Spleen (tissue), 11 donors: ENCODE measurements at regions not wholly inside any gene's neighbourhood (a gene's known extent, or its start where the extent isn't known, plus 50 kb on each side); places are given as distances from the start of the nearest gene placed in this dataset.

Source experiments
- DNase-seq: peaks from one replicate; pipeline ENCODE4 v3.0.0-alpha.2; 2020
- H3K27ac ChIP-seq, 8 donors: fragments of 200-600 bp; sonication (generic) in 7 of 8; 1 replicate in 4 of 8; 2 replicates in 4 of 8; pipeline versions ENCODE4 v1.5.0 to v1.8.0; 2016 to 2021; ENCODE audit warnings: inconsistent platforms in 4 of 8, mild to moderate bottlenecking in 4 of 8, moderate library complexity in 1 of 8
- H3K27me3 ChIP-seq, 7 donors: fragments of 200-600 bp; sonication (generic) in 6 of 7; replicated peaks in 1 of 7; 1 replicate in 4 of 7; 2 replicates in 3 of 7; pipeline versions ENCODE4 v1.5.0 to v1.8.0; 2016 to 2021; ENCODE audit warnings: inconsistent platforms in 3 of 7, mild to moderate bottlenecking in 1 of 7
- H3K36me3 ChIP-seq, 6 donors: fragments of 200-600 bp; sonication (generic) in 5 of 6; 1 replicate in 4 of 6; 2 replicates in 2 of 6; pipeline versions ENCODE4 v1.5.0 to v1.8.0; 2016 to 2021; ENCODE audit warnings: inconsistent platforms in 2 of 6
- H3K4me1 ChIP-seq, 6 donors: fragments of 200-600 bp; sonication (generic) in 5 of 6; 1 replicate in 3 of 6; 2 replicates in 3 of 6; pipeline versions ENCODE4 v1.5.0 to v1.8.0; 2016 to 2021; ENCODE audit warnings: inconsistent platforms in 3 of 6
- H3K4me3 ChIP-seq, 8 donors: fragments of 200-600 bp; sonication (generic) in 7 of 8; 1 replicate in 4 of 8; 2 replicates in 4 of 8; pipeline versions ENCODE4 v1.5.0 to v1.8.0; 2016 to 2021; ENCODE audit warnings: inconsistent platforms in 4 of 8, mild to moderate bottlenecking in 4 of 8, moderate library complexity in 2 of 8
- H3K9me3 ChIP-seq, 8 donors: fragments of 200-600 bp; sonication (generic) in 7 of 8; 1 replicate in 4 of 8; 2 replicates in 4 of 8; pipeline versions ENCODE4 v1.5.0 to v1.8.0; 2016 to 2021; ENCODE audit warnings: inconsistent platforms in 4 of 8
- CTCF ChIP-seq, 11 experiments: fragments of 200-600 bp in 7 of 11; fragments of 450-650 bp in 4 of 11; sonication (generic) in 4 of 11; IDR thresholded peaks in 8 of 11; conservative IDR thresholded peaks in 3 of 11; 1 replicate in 7 of 11; 2 replicates in 4 of 11; pipeline versions ENCODE4 v1.4.0 to v1.8.0; 2016 to 2021; ENCODE audit warnings: antibody characterized with exemption in 11 of 11, inconsistent platforms in 4 of 11, mild to moderate bottlenecking in 1 of 11
- POLR2A ChIP-seq, 3 donors: fragments of 450-650 bp; IDR thresholded peaks; one replicate each; pipeline ENCODE4 v1.5.1; 2017; ENCODE audit warnings: antibody characterized with exemption in 3 of 3, mild to moderate bottlenecking in 1 of 3
- POLR2AphosphoS5 ChIP-seq, 3 donors: sonication (generic); formaldehyde crosslinking; IDR thresholded peaks; one replicate each; pipeline ENCODE4 v1.5.1; 2017; ENCODE audit warnings: antibody characterized with exemption in 3 of 3
- WGBS, 5 donors: extraction: QIAGEN DNeasy Blood & Tissue Kit in 3 of 5; methylation state at CpG; one replicate each; pipeline versions ENCODE4 v1.1.5 to v1.1.7; 2013 to 2018; 5-methylcytosine and 5-hydroxymethylcytosine counted together
- intact Hi-C: fragments of 100-400 bp; cut with DNase I; formaldehyde crosslinking; loops from one replicate; pipeline ENCODE4 v1.15.0; 2023; ENCODE audit warnings: low total_unique reads
- donor health status: healthy with polysubstance abuse.
- donor health status: DM: no; HTN: no; CAD: no; lungs with moderate emphysema.
- donor health status: DM: no; HTN: no; CAD: no.
- donor health status: Bipolar disorder and iron deficiency.
- donor health status: healthy.
- donor health status: DM: no; HTN: no; CAD: no.
- donor health status: DM: yes; HTN: yes; CAD: no.

DNA sequence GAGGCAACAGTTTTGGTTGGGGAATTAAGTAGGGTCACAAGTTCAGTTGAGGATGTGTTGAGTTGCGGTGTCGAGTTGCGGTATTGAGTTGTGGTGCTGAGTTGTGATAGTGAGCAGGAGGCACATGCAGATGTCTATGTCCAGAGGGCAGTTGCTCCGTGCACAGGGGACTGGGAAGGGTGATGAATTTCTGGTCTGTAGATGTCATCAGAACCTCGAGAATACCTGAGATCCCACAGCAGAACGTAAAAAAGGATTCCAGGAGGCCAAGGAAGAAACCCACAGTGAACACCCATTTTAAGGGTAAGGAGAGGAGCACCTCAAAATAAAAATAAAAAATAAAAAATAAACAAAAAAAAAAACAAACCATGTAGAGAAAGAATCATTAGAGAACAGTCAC, 354.4 kb upstream of the ARGLU1 start:
- DNase-seq = no peak
- Histone ChIP-seq H3K27me3 (peaks cover 0 to 25% (median 0%) of the 10 kb centered on the region in 7 donors), H3K4me3 (no peak overlapping the region), H3K36me3 (no peaks in the 10 kb centered on the region), H3K4me1 (peaks cover 0 to 30% (median 14%) of the 10 kb centered on the region in 6 donors), H3K9me3 (no peaks in the 10 kb centered on the region), H3K27ac (no peak overlapping the region)
- TF ChIP-seq POLR2AphosphoS5 (IDR thresholded peaks at IDR 0.05) = no peak
- TF ChIP-seq POLR2A (IDR thresholded peaks at IDR 0.05) = no peak
- TF ChIP-seq CTCF (IDR thresholded peaks at IDR 0.05 in 8 of 11, conservative IDR thresholded peaks at IDR 0.05 in 3 of 11) = no peak
- 92 to 95% (median 92%) methylated on average over 6 of the region's 6 CpGs for WGBS, 5 donors
- intact Hi-C loops = no loop called here

GRCh38 chr13:106919638-106920037, 351.7 kb upstream of the ARGLU1 start:
- Histone ChIP-seq H3K27ac (peak overlapping the region; percentile 65 to 95 (median 92)), H3K4me3 (peak overlapping the region in 3 of 8 donors; percentile 54 to 77 (median 54)), H3K9me3 (no peaks in the 10 kb centered on the region), H3K27me3 (peaks cover 0 to 31% (median 0%) of the 10 kb centered on the region in 7 donors), H3K36me3 (no peaks in the 10 kb centered on the region), H3K4me1 (peaks cover 0 to 39% (median 17%) of the 10 kb centered on the region in 6 donors)
- TF ChIP-seq POLR2A (IDR thresholded peaks at IDR 0.05) (peak in 1 of 3 donors; percentile 20), CTCF (IDR thresholded peaks at IDR 0.05 in 8 of 11, conservative IDR thresholded peaks at IDR 0.05 in 3 of 11) (no peak), POLR2AphosphoS5 (IDR thresholded peaks at IDR 0.05) (peak; percentile 66 to 79 (median 75))
- intact Hi-C loops = no loop called here
- 20 to 32% (median 30%) methylated on average over 13 of the region's 13 CpGs for WGBS, 5 donors
- DNase-seq = peak; percentile 82

GRCh38 chr13:106919133-106919532, 351.2 kb upstream of the ARGLU1 start:
- intact Hi-C loops = no loop called here
- H3K27ac ChIP-seq = peak overlapping the region; percentile 65 to 95 (median 92)
- DNase-seq = no peak
- peak overlapping the region in 6 of 8 donors; percentile 6 to 77 (median 54) for H3K4me3 ChIP-seq
- no peak for TF ChIP-seq POLR2AphosphoS5 (IDR thresholded peaks at IDR 0.05)
- no peak for TF ChIP-seq POLR2A (IDR thresholded peaks at IDR 0.05)
- peak in 1 of 11 experiments; percentile 1 for TF ChIP-seq CTCF (IDR thresholded peaks at IDR 0.05 in 8 of 11, conservative IDR thresholded peaks at IDR 0.05 in 3 of 11)
- H3K4me1 ChIP-seq = peaks cover 0 to 39% (median 17%) of the 10 kb centered on the region in 6 donors
- 10 to 16% (median 13%) methylated on average over 7 of the region's 7 CpGs for WGBS, 5 donors
- H3K9me3 ChIP-seq = no peaks in the 10 kb centered on the region
- H3K36me3 ChIP-seq = no peaks in the 10 kb centered on the region
- H3K27me3 ChIP-seq = peaks cover 0 to 31% (median 0%) of the 10 kb centered on the region in 7 donors

- H3K36me3 ChIP-seq = no peaks in the 10 kb centered on the region
- peak overlapping the region in 7 of 8 donors; percentile 47 to 77 (median 54) for H3K4me3 ChIP-seq
- peaks cover 0 to 31% (median 0%) of the 10 kb centered on the region in 7 donors for H3K27me3 ChIP-seq
- 24 to 47% (median 31%) methylated on average over 3 of the region's 3 CpGs for WGBS, 5 donors
- TF ChIP-seq POLR2A (IDR thresholded peaks at IDR 0.05) (no peak), CTCF (IDR thresholded peaks at IDR 0.05 in 8 of 11, conservative IDR thresholded peaks at IDR 0.05 in 3 of 11) (no peak), POLR2AphosphoS5 (IDR thresholded peaks at IDR 0.05) (no peak)
- intact Hi-C loops = no loop called here
- no peak for DNase-seq
- H3K9me3 ChIP-seq = no peaks in the 10 kb centered on the region
- H3K4me1 ChIP-seq = peaks cover 0 to 39% (median 17%) of the 10 kb centered on the region in 6 donors
- H3K27ac ChIP-seq = peak overlapping the region; percentile 71 to 95 (median 92)
Measured at GRCh38 chr13:106918557-106918860, 350.6 kb upstream of the ARGLU1 start.
